C1 segment of cervical spinal cord (tissue), 14 donors: ENCODE measurements at regions not wholly inside any gene's neighbourhood (a gene's known extent, or its start where the extent isn't known, plus 50 kb on each side); places are given as distances from the start of the nearest gene placed in this dataset.

Source experiments
- DNase-seq, 14 donors: peaks; one replicate each; lab custom pipeline; 2025; lab: John Stamatoyannopoulos, UW

DNA sequence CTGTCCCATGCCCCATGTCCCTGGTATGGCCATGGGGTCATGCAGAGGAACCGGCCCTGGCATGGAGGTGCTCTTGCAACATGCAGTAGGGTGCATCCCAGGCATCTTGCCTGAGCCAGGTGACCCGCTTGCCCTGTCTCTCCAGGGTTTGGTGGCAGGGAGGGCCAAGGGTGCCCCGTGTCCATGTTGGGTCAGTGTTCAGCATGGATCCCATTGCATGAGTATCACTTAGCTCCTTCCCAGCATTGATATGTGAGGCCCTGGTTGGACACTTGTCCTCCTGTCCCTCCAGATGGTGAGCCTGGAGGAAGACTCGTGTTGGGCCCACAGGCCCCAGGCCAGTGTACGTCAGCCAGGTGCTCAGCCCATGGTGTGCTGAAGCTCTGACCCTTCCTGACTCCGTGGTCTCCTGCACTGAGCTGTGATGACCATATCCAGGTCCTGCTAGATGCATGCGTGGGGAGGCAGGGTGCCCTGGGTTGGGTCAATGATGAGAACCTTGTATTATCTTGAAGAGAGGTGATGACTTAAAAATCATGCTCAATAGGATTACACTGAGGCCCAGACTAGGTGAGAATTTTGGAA, 205.0 kb downstream of the UBE3A start:
- no peak for DNase-seq

- no peak for DNase-seq
Observed at GRCh38 chr15:25234831-25235230, 204.0 kb downstream of the UBE3A start.

GRCh38 chr15:25235391-25235790, 203.4 kb downstream of the UBE3A start:
- no peak for DNase-seq

DNA sequence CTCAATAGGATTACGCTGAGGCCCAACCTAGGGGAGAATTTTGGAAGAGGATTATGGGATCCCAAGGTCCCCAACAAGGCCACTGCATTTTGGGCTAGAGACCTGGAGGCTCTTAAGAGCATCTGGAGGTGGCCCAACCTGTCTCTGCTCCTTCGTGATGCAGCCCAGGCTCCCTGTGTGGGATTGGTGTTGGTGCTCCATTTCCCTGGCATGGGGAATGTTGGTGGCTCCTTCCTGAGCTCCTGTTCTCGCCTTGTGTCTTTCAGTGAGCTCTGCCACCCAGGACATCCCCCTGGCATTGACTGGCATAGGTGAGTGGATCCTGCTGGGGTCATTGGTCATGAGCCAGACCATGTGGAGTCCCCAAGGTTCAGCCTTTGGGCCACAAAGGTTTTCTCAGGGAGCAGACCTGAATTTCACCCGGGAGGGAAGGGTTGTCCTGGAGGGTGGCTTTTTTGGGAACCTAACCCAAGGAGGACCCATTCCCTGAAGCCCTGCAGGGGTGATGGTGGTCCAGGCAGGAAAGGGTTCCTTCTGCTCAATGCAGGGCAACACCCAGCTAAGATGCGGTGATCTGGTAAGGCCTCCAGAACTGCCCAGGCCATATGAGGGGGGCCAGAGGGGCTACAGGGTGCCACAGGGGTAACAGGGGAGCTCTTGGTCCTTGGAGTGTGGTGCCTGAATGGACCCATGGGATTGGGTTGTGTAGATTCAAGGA, 202.5 kb downstream of the UBE3A start:
- DNase-seq, result no peak

DNA sequence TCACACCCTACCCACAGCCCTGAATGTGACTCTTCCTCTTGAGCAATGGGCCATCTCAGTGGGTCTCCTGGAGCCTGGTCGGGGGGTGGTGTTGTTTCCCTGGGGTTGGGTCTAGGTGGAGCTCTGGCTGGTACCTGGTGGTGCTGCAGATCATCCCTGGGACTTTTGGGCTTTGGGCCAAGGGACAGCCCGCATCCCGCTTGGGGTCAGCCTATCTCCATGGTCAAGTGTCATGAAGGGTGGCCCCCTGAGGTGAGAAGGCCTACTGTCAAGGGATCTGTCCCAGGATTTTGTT, 202.0 kb downstream of the UBE3A start:
- no peak for DNase-seq

GRCh38 chr15:25237291-25237978, 201.4 kb downstream of the UBE3A start:
- DNase-seq, result no peak

GRCh38 chr15:25238126-25238525, 200.7 kb downstream of the UBE3A start:
- no peak for DNase-seq

DNA sequence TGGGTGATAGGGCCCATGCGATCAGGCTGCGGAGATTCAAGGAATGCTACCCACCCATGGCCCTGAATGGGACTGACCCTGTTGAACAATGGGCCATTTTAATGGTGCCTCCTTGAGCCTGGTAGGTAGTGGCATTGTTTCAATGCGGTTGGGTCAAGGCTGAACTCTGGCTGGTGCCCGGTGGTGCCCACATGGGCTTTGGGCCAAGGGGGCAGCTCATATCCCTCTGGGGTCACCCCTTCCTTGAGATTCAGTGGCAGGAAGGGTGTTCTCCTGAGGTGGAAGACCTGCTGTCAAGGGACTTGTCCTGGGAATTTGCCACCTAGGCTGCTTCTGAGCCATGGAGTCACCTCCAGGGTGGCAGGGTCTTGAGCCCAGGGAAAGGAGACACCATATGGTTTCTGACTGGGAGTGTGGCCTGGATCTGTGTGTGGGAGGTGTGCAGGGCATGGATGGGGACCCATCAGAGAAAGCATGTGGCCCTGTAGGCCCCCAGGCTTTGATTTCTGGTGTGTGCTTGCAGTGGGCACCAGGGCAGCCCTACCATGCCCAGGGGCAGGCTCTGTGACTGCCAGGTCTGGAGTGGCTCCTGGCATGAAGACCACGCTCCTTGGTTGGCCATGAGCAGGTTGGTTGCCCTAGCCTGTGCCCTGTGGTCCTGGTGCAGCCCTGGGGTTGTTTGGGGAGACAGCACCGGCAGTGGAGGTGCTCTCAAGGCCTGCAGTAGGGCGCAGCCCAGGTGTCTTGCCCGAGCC, 199.9 kb downstream of the UBE3A start:
- no peak for DNase-seq

GRCh38 chr15:25239471-25240345, 199.1 kb downstream of the UBE3A start:
- no peak for DNase-seq

DNA sequence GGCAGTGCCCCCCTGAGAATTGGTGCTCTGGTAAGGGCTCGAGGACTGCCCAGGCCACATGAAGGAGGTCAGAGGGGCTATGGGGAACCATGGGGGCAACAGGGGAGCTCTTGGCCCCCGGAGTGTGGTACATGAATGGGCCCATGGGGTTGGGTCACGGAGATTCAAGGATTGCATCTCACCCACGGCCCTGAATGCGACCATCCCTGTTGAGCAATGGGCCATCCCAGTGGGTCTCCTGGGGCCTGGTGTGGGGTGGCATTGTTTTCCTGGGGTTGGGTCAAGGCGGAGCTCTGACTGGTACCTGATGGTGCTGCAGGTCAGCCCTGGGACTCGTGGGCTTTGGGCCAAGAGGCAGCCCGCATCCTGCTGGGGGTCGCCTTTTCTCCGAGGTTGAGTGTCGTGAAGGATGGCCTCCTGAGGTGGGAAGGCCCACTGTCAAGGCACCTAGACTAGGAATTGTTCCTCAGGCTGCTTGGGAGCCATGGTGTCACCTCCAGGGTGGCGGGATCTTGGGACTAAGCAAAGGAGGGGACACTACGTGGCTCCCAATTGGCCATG, 198.3 kb downstream of the UBE3A start:
- DNase-seq, result no peak

GRCh38 chr15:25241241-25241801, 197.5 kb downstream of the UBE3A start:
- no peak for DNase-seq

- DNase-seq, result no peak
Observed at GRCh38 chr15:25242166-25242879, 196.5 kb downstream of the UBE3A start.

- DNase-seq, result no peak
Observed at GRCh38 chr15:25242957-25243799, 195.6 kb downstream of the UBE3A start.

DNA sequence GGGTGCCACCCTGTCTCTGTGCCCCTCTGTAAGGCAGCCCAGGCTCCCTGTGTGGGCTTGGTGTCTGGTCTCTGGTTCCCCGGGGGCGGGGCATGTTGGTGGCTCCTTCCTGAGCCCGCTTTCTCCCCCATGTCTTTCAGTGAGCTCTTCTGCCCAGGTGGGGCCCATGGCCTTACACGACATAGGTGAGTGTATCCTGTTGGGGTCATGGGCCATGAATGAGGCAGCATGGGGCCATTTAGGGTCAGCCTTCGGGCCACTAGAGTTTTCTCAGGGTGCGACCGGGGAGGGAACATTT, 195.1 kb downstream of the UBE3A start:
- DNase-seq, result no peak

DNA sequence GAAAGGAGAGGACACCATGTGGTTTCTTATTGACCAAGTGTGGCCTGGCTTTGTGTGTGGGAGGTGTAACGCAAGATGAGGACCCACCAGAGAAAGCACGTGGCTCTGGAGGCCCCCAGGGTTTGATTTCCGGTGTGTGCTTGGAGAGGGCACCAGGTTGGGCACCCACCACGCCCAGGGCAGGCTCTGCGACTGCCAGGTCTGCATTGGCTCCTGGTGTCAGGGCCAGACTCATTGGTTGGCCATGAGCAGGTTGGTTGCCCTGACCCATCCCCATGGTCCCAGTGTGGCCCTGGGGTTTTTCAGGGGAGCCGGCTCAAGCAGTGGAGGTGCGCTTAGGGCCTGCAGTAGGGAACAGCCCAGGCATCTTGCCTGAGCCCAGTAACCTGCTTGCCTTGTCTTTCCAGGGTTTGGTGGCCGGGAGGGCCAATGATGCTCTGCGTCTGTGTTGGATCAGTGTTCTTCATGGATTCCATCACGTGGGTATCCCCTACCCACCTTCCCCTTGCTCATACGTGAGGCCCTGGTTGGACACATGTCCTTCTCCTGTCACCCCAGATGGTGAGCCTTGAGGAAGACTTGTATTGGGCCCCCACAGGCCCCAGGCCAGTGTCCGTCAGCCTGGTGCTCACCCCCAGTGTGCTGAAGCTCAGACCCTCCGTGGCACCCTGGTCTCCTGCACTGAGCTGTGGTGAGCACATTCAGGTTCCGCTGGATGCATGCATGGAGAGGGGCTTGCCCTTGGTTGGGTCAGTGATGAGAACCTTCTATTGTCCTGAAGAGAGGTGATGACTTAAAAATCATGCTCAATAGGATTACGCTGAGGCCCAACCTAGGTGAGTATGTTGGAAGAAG, 193.9 kb downstream of the UBE3A start:
- no peak for DNase-seq

GRCh38 chr15:25245801-25246622, 192.8 kb downstream of the UBE3A start:
- DNase-seq, result no peak

DNA sequence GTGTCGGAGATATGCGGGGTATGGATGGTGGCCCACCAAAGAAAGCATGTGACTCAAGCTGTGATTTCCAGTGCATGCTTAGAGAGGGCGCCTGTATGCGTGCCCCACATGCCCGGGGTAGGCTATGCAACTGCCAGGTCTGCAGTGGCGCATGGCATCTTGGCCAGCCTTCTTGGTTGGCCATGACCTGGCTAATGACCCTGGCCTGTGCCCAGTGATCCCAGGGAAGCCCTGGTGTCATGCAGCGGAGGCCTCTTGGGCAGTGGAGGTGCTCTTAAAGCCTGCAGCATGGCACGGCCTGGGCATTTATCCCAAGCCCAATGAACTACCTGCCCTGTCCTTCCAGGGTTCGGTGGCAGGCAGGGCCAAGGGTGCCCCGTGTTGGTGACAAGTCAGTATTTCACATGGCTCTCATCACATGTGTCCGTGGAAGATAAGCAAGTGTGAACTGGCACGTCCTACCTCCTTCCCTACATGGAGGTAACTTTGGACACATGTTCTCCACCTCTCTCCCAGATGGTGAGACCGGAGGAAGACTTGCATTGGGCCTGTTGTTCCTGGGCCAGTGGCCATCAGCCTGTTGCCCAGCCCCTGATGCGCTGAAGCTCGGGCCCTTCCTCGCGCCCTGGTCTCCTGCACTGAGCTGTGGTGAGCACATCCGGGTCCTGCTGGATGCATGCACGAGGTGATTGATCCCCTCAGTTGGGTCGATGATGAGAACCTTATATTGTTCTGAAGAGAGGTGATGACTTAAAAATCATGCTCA, 192.0 kb downstream of the UBE3A start:
- DNase-seq, result no peak
